Activated gamma-delta T cell treated with anti-CD3 and anti-CD28 coated beads, Interleukin-2, amount 50 U/mL, for 16 hours (primary cell): ENCODE measurements at regions not wholly inside any gene's neighbourhood (a gene's known extent, or its start where the extent isn't known, plus 50 kb on each side); places are given as distances from the start of the nearest gene placed in this dataset.
A peak's percentile ranks its signal among the peaks of the same experiment; 100 is the strongest.

Source experiments
- DNase-seq: peaks from one replicate; pipeline ENCODE4 v3.0.0-alpha.2; 2020; ENCODE audit warnings: low read depth

DNA sequence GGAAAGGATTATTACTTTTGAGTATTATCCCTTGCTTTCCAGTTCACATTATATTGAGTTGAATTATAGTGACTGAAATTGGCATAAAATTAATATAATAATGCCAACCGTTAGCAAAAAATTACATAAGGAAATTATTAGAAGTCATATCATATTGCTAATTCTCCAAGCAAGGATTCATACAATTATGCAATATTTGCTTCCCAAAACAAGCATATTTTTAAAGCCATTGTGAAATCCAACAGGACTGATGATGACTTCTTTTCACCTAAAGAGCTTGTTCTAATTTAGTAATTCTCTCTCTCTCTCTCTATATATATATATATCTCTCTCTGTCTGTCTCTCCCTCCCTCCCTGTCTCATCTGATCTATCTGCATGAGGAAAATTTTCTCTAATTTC lies 283.5 kb downstream of the DSEL start:
- DNase-seq = no peak

DNA sequence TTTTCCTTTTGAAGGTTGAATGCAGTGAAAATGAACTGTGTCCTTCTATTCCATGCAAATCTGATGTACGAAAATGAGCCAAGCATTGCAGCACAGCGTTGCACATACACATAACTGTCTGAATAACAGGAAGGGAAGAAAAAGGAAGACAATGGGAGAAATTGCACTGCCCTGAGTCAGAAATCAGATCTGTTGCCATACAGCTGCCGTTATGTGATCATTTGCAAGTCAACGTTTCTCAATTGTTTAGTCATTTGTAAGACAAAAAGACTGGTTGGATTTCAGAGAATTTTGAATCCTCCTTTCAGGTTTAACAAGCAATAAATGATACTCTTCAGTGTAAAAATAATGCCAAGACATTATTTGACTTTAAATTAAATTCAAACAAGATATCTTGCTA lies 284.1 kb downstream of the DSEL start:
- DNase-seq = no peak

DNA sequence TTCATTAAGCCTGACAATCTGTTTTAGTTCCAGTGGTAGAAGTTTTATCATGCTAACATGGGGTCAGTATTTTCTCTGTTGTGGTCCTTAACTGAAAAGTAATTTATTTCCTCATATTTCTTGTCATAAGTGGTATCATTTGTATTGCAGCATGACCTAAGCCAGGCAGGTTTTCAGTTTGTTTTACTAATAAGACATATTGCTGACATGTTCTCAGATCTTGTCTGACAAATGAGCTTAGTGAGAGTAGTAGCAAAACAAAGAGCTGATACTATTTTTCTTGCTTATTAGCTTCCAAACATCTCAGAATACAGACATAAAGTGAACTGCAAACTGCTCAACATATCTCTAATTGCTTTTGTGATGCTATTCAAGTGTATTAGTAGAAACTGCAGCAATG lies 293.6 kb downstream of the DSEL start:
- DNase-seq = no peak

GRCh38 chr18:67219821-67220220 lies 296.7 kb downstream of the DSEL start:
- no peak for DNase-seq

DNA sequence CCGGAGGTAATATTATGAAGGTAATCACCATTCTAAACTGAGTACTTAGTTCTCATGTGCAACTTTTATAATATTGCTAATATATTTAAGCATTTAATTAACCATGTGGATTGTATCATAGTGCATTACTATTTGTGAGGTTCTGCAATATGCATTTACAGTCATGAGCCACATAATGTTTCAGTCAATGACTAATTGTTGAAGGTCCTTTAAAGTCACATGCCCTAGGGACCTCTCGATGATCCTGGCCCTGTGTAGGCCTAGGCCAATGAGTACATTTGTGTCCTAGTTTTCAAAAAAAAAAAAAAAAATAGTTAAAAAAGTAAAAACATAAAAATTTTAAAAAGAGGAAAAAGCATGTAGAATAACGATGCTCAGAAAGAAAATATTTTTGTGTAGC lies 298.0 kb downstream of the DSEL start:
- no peak for DNase-seq

- peak; percentile 25 for DNase-seq
Observed at GRCh38 chr18:67217551-67218166, 298.9 kb downstream of the DSEL start.

- no peak for DNase-seq
Observed at GRCh38 chr18:67216846-67217245, 299.7 kb downstream of the DSEL start.

DNA sequence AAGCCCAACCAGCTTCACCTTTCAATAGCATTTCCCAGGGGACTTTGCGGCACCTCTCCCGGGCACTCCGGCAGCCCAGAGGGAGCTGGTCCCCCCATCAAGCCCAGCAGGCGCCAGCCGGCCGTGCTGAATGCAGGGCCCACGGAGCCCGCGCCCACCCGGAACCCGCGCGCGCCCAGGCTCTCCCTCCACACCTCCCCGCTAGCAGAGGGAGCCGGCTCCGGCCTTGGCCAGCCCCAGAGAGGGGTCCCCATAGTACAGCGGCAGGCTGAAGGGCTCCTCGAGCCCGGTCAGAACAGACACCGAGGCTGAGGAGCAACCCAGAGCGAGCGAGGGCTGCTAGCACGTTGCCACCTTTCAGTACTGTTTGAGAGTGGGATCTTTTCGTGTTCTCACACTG lies 300.8 kb downstream of the DSEL start:
- DNase-seq = no peak

GRCh38 chr18:67211646-67212045 lies 304.9 kb downstream of the DSEL start:
- no peak for DNase-seq

GRCh38 chr18:67200665-67201064 lies 315.9 kb downstream of the DSEL start:
- no peak for DNase-seq

DNA sequence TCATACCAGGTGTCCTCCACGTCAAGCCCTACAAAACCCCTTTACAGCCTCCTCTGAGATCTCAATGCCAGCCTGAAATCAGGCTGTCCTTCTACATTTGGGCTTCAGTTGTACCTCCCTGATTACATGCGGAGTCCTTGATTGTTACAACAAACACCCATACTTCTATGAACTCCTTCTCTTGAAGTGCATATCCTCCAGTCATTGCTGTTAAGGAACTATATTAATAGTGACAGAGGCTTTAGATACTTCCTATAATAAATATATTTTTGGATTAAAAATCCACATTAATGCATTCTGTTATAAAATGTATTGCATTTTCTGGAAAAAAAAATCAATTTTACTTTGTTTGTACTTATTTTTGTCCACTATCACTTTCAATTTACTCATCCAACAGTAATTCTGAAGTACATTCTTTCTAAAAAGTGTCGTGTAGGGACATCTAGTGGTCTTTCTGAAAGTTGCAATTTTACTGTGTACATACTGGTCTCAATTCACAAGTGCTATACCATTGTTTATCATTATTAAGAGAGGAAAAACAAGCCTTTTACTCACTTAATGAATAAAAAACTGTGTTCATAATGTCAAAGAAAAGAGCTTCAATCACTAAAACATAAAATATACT lies 316.4 kb downstream of the DSEL start:
- no peak for DNase-seq

DNA sequence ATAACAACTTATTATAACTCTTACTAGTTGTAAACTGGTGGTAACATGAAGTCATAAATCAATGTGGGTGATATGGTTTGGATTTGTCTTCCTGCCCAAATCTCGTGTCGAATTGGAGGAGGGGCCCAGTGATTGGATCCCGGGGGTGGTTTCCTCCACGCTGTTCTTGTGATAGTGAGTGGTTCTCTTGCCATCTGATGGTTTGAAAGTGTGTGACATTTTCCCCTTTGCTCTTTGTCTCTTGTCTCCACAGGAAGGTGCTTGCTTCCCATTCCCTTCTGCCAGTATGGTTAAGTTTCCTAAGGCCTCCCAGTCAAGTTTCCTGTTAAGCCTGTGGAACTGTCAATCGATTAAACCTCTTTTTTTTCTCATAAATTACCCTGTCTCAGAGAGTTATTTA lies 321.6 kb downstream of the DSEL start:
- no peak for DNase-seq

DNA sequence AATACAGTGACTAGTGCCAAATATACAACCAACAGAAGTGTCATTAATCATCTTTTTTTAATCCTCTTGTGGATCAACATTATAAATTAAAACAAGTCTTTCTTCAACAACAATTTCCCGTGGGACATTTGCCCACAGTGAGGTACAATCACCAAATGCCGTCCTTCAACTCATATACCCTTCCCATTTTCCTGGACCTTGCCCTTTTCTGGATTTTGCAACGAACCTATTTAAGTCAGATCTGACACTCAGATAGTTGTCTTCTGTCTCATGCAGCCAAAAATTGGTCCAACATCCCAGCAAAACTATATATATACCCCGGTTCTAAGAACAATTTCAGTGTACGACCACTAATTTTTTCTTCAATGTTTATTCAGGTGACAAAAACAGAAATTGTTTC lies 324.0 kb downstream of the DSEL start:
- no peak for DNase-seq

DNA sequence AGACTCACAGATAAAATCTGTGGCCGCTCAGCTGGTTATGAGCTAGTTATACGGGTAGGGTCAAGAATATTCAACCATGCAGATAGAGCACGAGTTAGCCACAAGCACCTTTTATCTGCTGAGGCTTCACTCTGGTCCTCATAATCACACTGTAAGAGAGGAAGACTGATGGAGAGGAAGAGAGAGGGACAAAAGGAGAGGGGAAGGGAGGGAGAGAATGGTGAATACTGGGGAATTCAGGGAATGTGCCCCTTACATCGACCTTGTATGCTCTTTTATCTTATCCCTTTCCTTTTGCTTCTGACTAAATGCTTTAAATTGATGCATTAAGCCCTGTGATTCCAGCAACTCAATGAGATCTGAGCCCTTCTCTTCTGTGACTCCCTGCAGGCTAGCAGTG lies 333.1 kb downstream of the DSEL start:
- DNase-seq = no peak

DNA sequence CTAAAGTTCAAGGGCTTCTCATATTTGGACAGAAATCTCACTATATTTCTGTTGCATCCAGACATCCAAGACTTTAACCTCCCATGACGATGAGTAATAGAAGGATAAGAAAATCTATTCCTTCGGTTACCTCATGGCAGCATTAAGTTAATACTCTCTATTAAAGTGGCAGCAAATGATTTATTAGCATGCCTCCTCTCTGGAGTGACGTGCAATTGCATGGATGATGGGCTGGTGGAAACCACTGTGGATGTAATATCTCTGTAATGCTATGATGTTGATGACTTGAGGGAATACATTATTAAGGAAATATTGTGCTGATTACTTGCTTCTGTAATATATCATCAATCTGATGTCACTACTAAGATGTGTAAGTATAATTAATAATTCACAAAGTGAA lies 336.8 kb downstream of the DSEL start:
- no peak for DNase-seq

DNA sequence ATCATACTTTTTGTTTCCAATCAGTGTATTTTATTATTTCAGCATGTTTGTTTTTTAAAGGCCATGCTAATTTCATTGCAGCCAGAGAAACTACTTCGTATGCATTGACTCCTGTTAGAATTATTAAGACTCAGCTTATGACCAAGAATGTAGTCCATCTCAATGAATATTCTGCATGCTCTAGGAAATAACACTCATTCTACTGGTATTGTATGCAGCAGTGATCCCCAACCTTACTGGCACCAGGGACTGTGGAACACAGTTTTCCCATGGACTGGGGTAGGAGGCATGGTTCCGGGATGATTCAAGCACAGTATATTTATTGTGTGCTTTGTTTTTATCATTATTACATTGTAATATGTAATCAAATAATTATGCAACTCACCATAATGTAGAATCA lies 356.9 kb downstream of the DSEL start:
- no peak for DNase-seq

- DNase-seq = no peak
Observed at GRCh38 chr18:67154979-67155378, 361.5 kb downstream of the DSEL start.

- DNase-seq = no peak
Observed at GRCh38 chr18:67151366-67151765, 365.2 kb downstream of the DSEL start.

DNA sequence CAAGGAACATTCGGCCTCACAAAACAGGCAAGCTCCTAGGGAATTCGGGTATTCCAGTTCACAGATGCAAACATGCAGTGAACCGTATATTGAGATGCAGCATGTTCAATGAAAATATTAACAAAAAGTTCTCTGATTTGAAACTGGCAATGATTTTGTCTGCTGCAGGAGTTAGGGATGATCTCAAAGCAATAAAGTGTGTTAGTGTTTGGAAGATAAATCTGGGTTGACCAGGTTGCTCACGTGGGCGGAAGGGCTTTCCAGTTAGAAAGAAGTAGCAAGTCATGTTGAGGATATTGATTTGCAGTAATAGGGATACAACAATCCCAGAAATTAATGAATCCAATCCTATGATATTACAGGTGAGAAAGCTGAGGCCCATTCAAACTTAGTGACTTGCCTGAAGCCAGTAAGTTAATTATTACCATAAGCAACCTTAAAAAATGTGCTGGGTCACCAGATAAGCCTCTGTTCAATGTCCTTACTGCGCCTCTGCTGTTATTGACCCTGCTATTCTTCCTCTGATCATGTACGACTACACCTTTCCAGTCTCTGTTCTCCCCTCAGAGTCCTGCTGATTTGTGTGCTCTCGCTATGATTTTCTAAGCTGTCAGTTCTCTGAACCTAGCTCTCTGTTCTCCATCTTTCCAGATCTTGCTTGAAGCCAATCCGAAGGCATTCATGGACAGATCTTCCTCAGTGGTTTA lies 370.8 kb downstream of the DSEL start:
- DNase-seq = no peak

DNA sequence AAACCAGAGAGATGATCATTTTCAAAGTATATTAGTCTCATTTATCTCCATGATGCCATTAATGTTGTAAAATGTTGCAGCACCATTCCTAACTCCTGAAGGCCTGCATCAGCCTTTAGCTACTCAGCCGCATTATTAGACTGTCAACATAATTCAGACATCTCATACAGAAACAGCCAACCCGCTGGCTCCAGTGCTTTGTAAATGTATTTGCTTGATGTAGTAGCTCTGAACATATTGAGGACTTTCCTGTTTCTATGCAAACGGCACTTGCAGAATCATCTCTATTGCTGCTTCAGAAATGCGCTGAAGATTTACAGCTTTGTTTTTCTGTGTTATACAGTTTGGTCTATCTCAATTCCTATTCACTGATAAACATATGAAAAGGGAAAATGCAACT lies 372.2 kb downstream of the DSEL start:
- DNase-seq = no peak

DNA sequence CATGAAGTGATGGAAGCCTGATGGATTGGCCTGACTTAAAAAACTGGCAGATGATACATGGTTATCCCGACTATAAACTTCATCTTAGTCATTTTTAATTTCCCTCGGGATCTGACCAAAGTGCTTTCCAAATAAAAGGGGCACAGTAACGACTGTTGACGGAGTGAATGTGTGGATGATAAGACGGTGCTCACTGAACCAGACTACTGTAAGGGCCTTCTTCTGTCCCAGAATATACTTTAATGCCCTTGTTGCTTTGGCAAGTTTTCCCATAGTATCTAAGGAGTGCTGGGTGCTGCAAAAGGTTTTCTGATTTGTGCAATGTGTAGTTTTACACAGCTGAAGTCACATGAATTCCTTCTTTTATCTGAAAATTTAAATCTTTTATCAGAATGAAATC lies 373.5 kb downstream of the DSEL start:
- DNase-seq = no peak

DNA sequence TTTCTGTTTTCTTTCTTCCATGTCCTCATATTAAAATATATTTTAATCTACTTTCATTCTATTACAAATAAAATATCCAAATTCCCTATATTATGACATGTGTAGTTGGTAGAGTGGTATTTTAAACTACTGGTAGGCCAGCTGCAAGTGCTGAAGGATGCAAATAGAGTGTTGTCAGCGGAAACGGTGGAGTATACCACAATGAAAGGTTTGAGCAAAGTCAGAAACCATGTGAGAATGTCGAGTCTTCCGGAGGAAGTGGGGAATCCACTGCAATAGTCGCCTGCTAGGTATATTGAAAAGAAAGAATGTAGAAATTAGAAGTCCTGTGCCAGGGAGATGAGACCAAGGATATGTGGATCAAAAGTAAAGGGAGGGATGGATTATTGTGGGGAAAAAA lies 373.9 kb downstream of the DSEL start:
- no peak for DNase-seq

DNA sequence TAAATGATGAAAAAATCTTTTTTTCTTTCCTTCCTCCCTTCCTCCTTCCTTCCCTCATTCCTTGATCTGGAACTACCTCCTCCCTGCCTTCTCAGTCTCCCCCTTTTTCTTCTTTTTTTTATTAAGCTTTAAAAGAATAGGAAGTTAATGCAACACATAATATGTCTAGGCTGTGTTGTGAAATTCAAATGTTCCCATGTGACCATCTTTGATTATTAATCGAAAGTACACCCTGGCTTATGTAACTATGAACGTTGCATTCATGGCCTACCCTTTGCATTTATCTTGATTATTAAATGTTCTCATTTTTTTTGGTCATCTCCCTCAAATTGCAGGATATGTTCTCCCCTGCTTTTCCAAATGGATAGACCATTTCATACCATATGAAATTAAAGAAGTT lies 376.0 kb downstream of the DSEL start:
- no peak for DNase-seq

DNA sequence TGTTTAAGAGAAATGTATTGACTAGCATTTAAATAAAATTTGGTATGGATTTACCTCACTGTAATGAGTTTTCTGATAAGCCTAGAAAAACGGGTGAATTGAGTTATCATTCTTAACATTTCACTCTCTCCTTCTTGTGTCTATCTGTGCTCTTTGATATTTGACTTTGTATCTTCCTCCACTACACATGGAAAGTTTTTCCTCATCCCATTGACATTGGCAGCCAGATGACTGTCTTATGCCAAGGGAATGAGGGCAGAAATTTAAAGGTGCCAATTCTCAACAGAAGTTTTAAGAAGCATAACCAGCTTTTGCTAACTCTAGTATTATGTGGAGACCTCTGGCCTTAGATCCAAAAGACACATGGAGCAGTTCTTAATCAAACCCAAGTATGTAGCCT lies 376.6 kb downstream of the DSEL start:
- DNase-seq = no peak
